HFF-Myc (cell line): ENCODE measurements at regions not wholly inside any gene's neighbourhood (a gene's known extent, or its start where the extent isn't known, plus 50 kb on each side); places are given as distances from the start of the nearest gene placed in this dataset.
A peak's percentile ranks its signal among the peaks of the same experiment; 100 is the strongest.

ENCODE experiments used
- DNase-seq: peaks from one replicate; pipeline ENCODE4 v3.0.0-alpha.2; 2011; ENCODE audit warnings: low read depth; ENCODE audit errors: extremely low read depth
- H3K4me3 ChIP-seq: replicated peaks from 2 replicates; pipeline ENCODE4 v1.5.1; 2011; ENCODE audit warnings: low read depth, mild to moderate bottlenecking, control low read depth, low read length
- TF ChIP-seq, protein P1 (sequence below): IDR thresholded peaks from 2 replicates; pipeline ENCODE4 v1.5.1; 2012; ENCODE audit warnings: mild to moderate bottlenecking, low read depth, low read length, control low read depth; ENCODE audit errors: missing control alignments

DNA sequence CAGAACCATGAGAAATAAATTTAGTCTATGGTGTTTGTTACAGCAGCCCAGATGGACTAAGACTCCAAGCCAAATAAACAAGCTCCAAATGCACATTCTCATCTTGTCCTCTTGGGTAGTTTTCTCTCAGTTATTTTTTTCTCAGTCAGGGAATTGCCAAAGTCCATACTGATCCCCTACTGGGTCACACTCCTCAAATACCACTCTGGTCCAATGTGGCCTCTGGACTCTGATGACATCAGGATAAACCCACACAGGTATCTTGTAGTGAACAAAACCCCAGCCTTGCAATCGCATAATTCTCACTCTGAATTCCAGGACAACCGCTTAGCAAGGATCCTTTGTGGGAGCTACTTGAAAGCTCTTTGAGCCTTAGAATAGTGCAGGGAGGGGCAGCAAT, 248.4 kb upstream of the JUN start:
- H3K4me3 ChIP-seq = no peak overlapping the region
- TF ChIP-seq, protein P1, sequence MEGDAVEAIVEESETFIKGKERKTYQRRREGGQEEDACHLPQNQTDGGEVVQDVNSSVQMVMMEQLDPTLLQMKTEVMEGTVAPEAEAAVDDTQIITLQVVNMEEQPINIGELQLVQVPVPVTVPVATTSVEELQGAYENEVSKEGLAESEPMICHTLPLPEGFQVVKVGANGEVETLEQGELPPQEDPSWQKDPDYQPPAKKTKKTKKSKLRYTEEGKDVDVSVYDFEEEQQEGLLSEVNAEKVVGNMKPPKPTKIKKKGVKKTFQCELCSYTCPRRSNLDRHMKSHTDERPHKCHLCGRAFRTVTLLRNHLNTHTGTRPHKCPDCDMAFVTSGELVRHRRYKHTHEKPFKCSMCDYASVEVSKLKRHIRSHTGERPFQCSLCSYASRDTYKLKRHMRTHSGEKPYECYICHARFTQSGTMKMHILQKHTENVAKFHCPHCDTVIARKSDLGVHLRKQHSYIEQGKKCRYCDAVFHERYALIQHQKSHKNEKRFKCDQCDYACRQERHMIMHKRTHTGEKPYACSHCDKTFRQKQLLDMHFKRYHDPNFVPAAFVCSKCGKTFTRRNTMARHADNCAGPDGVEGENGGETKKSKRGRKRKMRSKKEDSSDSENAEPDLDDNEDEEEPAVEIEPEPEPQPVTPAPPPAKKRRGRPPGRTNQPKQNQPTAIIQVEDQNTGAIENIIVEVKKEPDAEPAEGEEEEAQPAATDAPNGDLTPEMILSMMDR = no peak
- no peak for DNase-seq

DNA sequence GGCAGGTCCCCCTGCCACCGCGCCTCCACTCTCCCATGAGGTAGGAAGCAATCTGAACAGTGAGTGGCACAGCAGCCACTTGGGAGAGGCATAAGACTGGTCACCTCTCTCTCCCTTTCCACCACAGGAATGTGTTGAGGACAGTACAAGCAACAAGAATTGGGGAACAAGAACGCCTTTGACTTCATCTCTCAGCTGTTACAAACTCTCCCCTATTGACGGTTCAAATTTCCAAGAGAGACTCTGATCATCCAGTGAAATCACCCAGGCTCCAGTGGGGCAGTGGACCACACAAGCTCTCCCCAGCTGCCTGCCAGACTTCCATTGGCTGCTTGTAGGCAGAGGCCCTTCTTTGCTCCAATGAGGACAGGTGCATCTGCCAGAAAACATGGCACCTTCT, 249.9 kb upstream of the JUN start:
- H3K4me3 ChIP-seq = no peak overlapping the region
- no peak for DNase-seq
- TF ChIP-seq, protein P1 = no peak

DNA sequence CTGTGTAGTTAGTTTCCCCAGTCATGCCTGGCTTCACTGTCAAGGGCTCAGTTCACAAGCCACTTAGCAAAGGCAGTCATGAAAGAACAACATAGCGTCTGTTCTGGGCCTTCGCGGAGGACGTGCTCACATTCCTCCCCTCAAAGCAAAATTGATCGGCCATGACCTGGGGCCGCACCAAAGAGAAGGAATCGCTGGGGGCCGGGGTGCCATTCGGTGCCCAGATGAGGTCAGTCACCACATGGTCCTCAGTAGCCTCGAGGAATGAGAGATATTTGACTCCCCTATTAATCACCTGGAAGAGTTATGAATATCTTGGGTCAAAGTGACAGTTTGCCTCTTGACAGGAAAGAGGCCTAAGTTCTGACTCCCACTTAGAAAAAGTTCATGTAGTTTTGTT, 251.1 kb upstream of the JUN start:
- TF ChIP-seq, protein P1 = no peak
- DNase-seq = no peak
- H3K4me3 ChIP-seq = no peak overlapping the region

DNA sequence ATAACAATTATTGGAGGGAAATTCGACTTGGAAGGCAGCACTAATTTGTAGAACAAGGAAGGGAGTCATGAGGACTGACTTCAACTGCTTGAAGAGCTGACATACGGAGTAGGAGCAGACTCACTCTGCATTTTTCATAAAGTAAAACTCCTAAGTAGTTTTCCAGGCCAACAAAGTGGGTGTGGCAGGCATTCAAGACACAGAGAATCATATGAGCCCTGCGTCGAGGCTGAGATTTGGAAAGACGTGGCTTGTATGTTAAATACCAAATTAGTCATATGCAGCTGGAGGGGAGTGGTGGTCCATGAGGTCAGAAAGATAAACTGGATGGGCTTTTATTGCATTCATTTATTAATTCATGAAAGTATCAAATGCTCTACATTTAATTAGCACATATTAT, 255.7 kb upstream of the JUN start:
- H3K4me3 ChIP-seq = no peak overlapping the region
- TF ChIP-seq, protein P1 = no peak
- DNase-seq = no peak

GRCh38 chr1:59040486-59040885, 256.4 kb upstream of the FGGY start:
- H3K4me3 ChIP-seq = no peak overlapping the region
- DNase-seq = no peak
- TF ChIP-seq, protein P1 = no peak

DNA sequence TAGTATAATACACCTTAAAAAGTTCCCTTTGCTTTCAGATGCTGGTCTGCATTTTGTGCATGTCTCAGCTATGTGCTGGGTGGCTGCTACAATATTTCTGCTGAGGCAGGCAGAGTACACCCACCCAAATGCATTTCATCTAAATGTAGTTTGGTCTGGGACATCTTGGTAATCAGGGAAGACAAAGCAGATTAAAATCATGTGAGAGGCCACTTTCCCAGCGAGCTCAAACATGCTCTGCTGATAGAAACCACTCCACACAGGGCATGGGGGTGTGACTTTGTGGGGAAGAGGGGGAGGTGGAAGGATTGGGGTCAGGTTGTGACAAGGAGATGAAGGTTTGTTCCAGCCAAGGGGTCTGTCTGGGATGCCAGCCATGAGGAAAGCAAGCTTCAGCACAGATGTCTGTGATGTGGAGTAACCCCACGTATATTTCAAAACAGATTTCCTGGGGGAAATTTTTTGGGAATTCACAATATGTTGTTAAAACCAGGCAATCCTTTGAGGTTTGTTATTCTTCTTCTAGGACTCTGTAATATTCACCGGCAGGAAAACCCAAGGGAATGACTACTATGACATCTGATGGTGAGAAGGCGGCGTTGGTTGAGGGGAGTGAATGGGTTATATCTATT, 255.1 kb upstream of the FGGY start:
- no peak for DNase-seq
- TF ChIP-seq, protein P1 = no peak
- H3K4me3 ChIP-seq = no peak overlapping the region

DNA sequence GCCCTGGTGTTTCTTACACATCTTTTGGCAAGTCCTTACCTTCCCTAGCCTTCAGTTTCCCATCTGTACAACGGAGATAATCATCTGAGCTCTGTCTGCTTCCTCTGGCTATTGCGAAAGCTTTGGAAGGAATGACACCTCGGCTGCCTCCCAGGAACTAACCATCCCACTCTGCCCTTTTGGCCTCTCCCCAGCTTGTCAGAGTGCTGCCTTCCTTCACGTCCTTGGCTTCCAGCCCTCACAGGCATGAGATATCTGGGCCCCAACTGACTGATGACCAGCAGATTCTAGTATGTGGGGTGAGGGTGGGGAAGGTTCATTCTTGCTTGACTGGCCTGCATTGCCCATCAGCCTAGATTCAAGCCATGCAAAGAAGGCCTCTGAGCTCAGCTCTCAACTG, 253.1 kb upstream of the FGGY start:
- TF ChIP-seq, protein P1 = no peak
- DNase-seq = peak; percentile 75
- H3K4me3 ChIP-seq = no peak overlapping the region
